Activated CD8-positive, alpha-beta T cell treated with anti-CD3 and anti-CD28 coated beads for 36 hours (primary cell): ENCODE measurements at regions not wholly inside any gene's neighbourhood (a gene's known extent, or its start where the extent isn't known, plus 50 kb on each side); places are given as distances from the start of the nearest gene placed in this dataset.

ENCODE experiments used
- ATAC-seq: fragments of 200-7000 bp; cut with Tn5 transposase; one replicate; pipeline ENCODE4 v1.10.0; 2021; ENCODE audit warnings: mild to moderate bottlenecking, moderate library complexity
- CTCF ChIA-PET: fragments of 350-600 bp; sonication (Branson Sonifier 250); formaldehyde crosslinking; loops from one replicate; lab custom pipeline; 2021; ENCODE audit warnings: antibody characterized with exemption; lab: Charles Lee
- POLR2A ChIA-PET: fragments of 350-600 bp; sonication (Branson Sonifier 250); formaldehyde crosslinking; loops from one replicate; lab custom pipeline; 2021; ENCODE audit warnings: antibody characterized with exemption; lab: Charles Lee
- DNase-seq: peaks from one replicate; pipeline ENCODE4 v3.0.0-alpha.2; 2020
- H3K27ac Mint-ChIP-seq: one replicate; pipeline ENCODE4 v1.8.0; 2021; ENCODE audit warnings: mild to moderate bottlenecking, mixed read lengths
- H3K27me3 Mint-ChIP-seq: one replicate; pipeline ENCODE4 v1.8.0; 2021; ENCODE audit warnings: mixed read lengths
- H3K36me3 Mint-ChIP-seq: one replicate; pipeline ENCODE4 v1.8.0; 2021; ENCODE audit warnings: low read depth, mixed read lengths
- H3K4me1 Mint-ChIP-seq: one replicate; pipeline ENCODE4 v1.8.0; 2021; ENCODE audit warnings: low read depth, mixed read lengths
- H3K4me3 Mint-ChIP-seq: one replicate; pipeline ENCODE4 v1.8.0; 2021; ENCODE audit warnings: mild to moderate bottlenecking, moderate library complexity, mixed read lengths
- H3K9me3 Mint-ChIP-seq: one replicate; pipeline ENCODE4 v1.8.0; 2021; ENCODE audit warnings: mixed read lengths
- intact Hi-C: fragments of 100-400 bp; cut with micrococcal nuclease; formaldehyde crosslinking; loops from one replicate; pipeline ENCODE4 v1.10.0; 2022
- TF ChIP-seq, protein P1 (sequence below): fragments of 200-600 bp; IDR thresholded peaks from one replicate; pipeline ENCODE4 v1.8.0; 2022; ENCODE audit warnings: antibody characterized with exemption, mild to moderate bottlenecking

DNA sequence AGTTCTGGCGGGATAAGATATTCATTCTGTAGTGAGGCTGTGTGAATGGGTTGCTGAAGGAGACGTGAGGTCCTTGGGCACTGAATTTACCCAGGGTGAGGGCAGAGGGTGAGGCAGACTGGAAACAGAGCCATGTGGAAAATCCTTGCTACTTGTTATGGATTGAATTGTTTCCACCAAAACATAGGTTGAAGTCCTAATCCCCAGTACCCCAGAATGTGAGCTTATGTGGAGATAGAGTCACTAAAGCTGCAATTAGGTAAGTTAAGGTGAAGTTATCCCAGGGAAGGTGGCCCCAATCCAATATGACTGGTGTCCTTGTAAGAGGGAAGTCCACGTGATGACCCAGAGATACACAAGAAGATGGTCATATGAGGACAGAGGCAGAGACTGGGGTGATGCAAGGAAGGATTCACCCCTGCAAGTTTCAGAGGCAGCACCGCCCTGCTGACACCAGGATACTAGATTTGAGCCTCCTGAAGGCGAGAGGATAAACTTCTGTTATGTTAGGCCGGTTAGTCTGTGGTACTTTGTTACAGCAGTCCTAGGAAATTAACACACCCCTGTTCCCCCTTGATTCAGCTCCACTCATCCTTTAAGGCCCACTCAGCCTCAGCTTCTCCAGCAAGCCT lies 289.4 kb upstream of the MEX3C start:
- no peak overlapping the region for H3K27ac Mint-ChIP-seq
- no peak for DNase-seq
- peaks cover 4% of the 10 kb centered on the region for H3K27me3 Mint-ChIP-seq
- H3K4me3 Mint-ChIP-seq = no peak overlapping the region
- H3K9me3 Mint-ChIP-seq = no peaks in the 10 kb centered on the region
- intact Hi-C loops = no loop called here
- TF ChIP-seq, protein P1, sequence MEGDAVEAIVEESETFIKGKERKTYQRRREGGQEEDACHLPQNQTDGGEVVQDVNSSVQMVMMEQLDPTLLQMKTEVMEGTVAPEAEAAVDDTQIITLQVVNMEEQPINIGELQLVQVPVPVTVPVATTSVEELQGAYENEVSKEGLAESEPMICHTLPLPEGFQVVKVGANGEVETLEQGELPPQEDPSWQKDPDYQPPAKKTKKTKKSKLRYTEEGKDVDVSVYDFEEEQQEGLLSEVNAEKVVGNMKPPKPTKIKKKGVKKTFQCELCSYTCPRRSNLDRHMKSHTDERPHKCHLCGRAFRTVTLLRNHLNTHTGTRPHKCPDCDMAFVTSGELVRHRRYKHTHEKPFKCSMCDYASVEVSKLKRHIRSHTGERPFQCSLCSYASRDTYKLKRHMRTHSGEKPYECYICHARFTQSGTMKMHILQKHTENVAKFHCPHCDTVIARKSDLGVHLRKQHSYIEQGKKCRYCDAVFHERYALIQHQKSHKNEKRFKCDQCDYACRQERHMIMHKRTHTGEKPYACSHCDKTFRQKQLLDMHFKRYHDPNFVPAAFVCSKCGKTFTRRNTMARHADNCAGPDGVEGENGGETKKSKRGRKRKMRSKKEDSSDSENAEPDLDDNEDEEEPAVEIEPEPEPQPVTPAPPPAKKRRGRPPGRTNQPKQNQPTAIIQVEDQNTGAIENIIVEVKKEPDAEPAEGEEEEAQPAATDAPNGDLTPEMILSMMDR = no peak
- ChIA-PET CTCF (no interaction called here), POLR2A (no interaction called here)
- no peaks in the 10 kb centered on the region for H3K36me3 Mint-ChIP-seq
- ATAC-seq = no peak
- H3K4me1 Mint-ChIP-seq = no peaks in the 10 kb centered on the region

DNA sequence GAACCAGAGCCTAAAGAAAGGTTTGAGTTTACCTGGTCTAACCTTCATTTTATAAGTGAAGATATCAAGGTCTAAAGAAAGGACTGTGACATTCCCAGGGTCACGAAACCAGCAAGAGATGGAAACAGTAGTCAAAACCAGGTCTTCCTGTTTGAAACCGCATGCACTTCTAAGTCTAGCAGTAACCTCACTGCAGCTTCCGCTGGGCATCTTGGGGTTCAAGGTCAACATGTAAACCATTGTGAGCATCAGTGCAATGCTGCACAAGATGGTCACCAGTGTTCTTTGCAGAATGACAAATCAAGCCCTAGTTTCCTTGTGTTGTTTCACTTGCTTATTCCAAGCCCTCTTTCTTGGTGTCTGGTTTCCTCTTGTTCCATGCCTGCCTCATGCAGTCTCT lies 292.9 kb upstream of the MEX3C start:
- intact Hi-C loops = no loop called here
- H3K4me3 Mint-ChIP-seq = no peak overlapping the region
- H3K36me3 Mint-ChIP-seq = no peaks in the 10 kb centered on the region
- ATAC-seq (no peak), DNase-seq (no peak)
- no peaks in the 10 kb centered on the region for H3K9me3 Mint-ChIP-seq
- H3K4me1 Mint-ChIP-seq = no peaks in the 10 kb centered on the region
- H3K27me3 Mint-ChIP-seq = peaks cover 6% of the 10 kb centered on the region
- CTCF ChIA-PET = no interaction called here
- H3K27ac Mint-ChIP-seq = no peak overlapping the region
- POLR2A ChIA-PET = no interaction called here
- TF ChIP-seq, protein P1 = no peak

DNA sequence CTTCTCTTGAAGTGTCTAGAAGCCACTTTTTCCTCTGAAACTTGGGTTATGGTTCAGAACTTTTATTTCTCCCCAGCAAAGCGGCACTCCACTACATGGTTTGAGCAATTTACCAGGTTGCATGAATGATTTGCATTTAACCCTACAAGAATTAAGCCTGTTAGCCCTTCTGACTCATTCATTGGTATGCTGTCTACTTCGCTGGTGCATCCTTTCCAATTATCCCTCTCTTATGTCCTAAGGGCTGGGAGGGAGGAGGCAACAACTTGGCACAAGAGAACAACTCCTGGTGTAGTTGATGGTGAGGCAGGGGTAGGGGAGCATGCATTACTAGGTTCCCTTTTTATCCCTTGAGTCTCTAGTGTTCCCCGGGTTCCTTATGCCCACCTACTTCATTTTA lies 293.4 kb upstream of the MEX3C start:
- CTCF ChIA-PET = no interaction called here
- H3K27me3 Mint-ChIP-seq = peaks cover 6% of the 10 kb centered on the region
- no peak for ATAC-seq
- H3K27ac Mint-ChIP-seq = no peak overlapping the region
- no peaks in the 10 kb centered on the region for H3K9me3 Mint-ChIP-seq
- no peaks in the 10 kb centered on the region for H3K36me3 Mint-ChIP-seq
- no peak overlapping the region for H3K4me3 Mint-ChIP-seq
- DNase-seq = no peak
- TF ChIP-seq, protein P1 = no peak
- no peaks in the 10 kb centered on the region for H3K4me1 Mint-ChIP-seq
- intact Hi-C loops = no loop called here
- POLR2A ChIA-PET = no interaction called here

DNA sequence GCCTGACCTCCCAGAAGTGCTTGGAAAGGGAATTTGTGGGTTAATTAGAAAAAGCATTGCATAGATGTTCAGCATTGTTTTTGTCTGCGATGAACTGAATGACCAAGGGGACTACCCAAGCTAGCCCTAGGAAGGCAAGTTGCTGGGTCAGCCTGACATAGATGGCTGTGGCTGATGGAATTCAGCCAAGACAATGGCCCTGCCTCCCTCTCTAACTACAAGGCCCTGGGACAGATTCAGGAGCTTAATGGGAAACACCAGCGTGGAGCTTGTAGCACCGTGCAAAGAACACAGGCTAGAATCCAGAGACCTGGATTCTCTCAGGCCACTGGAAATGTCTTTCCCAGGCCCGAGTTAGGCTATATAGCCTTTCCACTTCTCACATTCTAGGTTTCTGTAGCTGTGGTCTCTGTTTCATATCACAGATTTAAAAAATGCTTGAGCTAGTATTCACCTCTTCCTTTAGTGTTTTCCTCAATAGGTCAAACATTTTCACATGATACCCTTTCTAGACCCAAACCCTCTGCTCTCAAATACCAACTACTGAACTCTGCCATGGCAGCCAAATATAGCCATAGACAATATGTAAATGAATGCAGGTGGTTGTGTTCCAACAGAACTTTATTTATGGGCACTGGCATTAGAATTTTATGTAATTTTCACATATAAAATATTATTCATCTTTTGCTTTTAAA lies 294.3 kb upstream of the MEX3C start:
- CTCF ChIA-PET = no interaction called here

More for the DNA sequence above, 294.3 kb upstream of the MEX3C start:
- no peak overlapping the region for H3K4me3 Mint-ChIP-seq
- DNase-seq (no peak), ATAC-seq (no peak)
- POLR2A ChIA-PET = no interaction called here
- no peaks in the 10 kb centered on the region for H3K36me3 Mint-ChIP-seq
- peaks cover 6% of the 10 kb centered on the region for H3K27me3 Mint-ChIP-seq
- no peaks in the 10 kb centered on the region for H3K4me1 Mint-ChIP-seq
- TF ChIP-seq, protein P1 = no peak
- no peak overlapping the region for H3K27ac Mint-ChIP-seq
- no peaks in the 10 kb centered on the region for H3K9me3 Mint-ChIP-seq
- intact Hi-C loops = no loop called here
